HG03097 (cell line): ENCODE measurements at regions not wholly inside any gene's neighbourhood (a gene's known extent, or its start where the extent isn't known, plus 50 kb on each side); places are given as distances from the start of the nearest gene placed in this dataset.
"Not testable (repeated sequence)": the region's sequence is repeated elsewhere in the genome, so short reads cannot be mapped to it uniquely, and the experiment has no call there.

ENCODE experiments used
- ATAC-seq: cut with Tn5 transposase; IDR thresholded peaks from one replicate; pipeline ENCODE4 v1.9.1; 2021; ENCODE audit not compliant: unreplicated experiment, low FRiP score

GRCh38 chr3:21966457-21966856 is 215.4 kb upstream of the ZNF385D start:
- not testable (repeated sequence) for ATAC-seq

- no peak for ATAC-seq
Measured at GRCh38 chr3:21979706-21980105, 228.7 kb upstream of the ZNF385D start.

GRCh38 chr3:21989341-21990042 is 238.5 kb upstream of the ZNF385D start:
- ATAC-seq, result no peak

- ATAC-seq, result no peak
Measured at GRCh38 chr3:21991061-21991460, 240.1 kb upstream of the ZNF385D start.

- no peak for ATAC-seq
Measured at GRCh38 chr3:21995079-21995607, 244.1 kb upstream of the ZNF385D start.

GRCh38 chr3:22007368-22007767 is 256.4 kb upstream of the ZNF385D start:
- ATAC-seq, result no peak

GRCh38 chr3:22010997-22011396 is 260.0 kb upstream of the ZNF385D start:
- ATAC-seq, result no peak

- ATAC-seq, result no peak
Measured at GRCh38 chr3:22012471-22012870, 261.5 kb upstream of the ZNF385D start.

- no peak for ATAC-seq
Measured at GRCh38 chr3:22013641-22014040, 262.6 kb upstream of the ZNF385D start.

- no peak for ATAC-seq
Measured at GRCh38 chr3:22016197-22016596, 265.2 kb upstream of the ZNF385D start.

- ATAC-seq, result not testable (repeated sequence)
Measured at GRCh38 chr3:22024638-22025037, 273.6 kb upstream of the ZNF385D start.

- no peak for ATAC-seq
Measured at GRCh38 chr3:22029480-22029879, 278.5 kb upstream of the ZNF385D start.

GRCh38 chr3:22039161-22039560 is 288.2 kb upstream of the ZNF385D start:
- no peak for ATAC-seq

- ATAC-seq, result no peak
Measured at GRCh38 chr3:22040150-22040549, 289.1 kb upstream of the ZNF385D start.

GRCh38 chr3:22045882-22046281 is 294.9 kb upstream of the ZNF385D start:
- ATAC-seq, result no peak

GRCh38 chr3:22063500-22063899 is 312.5 kb upstream of the ZNF385D start:
- no peak for ATAC-seq

- no peak for ATAC-seq
Measured at GRCh38 chr3:22068619-22069018, 317.6 kb upstream of the ZNF385D start.

- ATAC-seq, result no peak
Measured at GRCh38 chr3:22088204-22088603, 337.2 kb upstream of the ZNF385D start.

GRCh38 chr3:22089284-22089683 is 338.3 kb upstream of the ZNF385D start:
- ATAC-seq, result peak; percentile 94

- no peak for ATAC-seq
Measured at GRCh38 chr3:22091329-22091728, 340.3 kb upstream of the ZNF385D start.

GRCh38 chr3:22098021-22098420 is 347.0 kb upstream of the ZNF385D start:
- no peak for ATAC-seq

- no peak for ATAC-seq
Measured at GRCh38 chr3:22101351-22101750, 350.3 kb upstream of the ZNF385D start.

- ATAC-seq, result no peak
Measured at GRCh38 chr3:22101811-22102210, 350.8 kb upstream of the ZNF385D start.
